ENCODE measurements at regions not wholly inside any gene's neighbourhood (a gene's known extent, or its start where the extent isn't known, plus 50 kb on each side); places are given as distances from the start of the nearest gene placed in this dataset.

GRCh38 chr1:175872588-175872987 lies 129.2 kb upstream of the TNR start:
- Histone ChIP-seq H3K27me3 (ENCODE audit: control insufficient read depth in 2 of 2, insufficient read depth in 1 of 2, low read length in 1 of 2) (no peaks in the 10 kb centered on the region), H3K27ac (ENCODE audit: low read depth in 1 of 2, low read length in 1 of 2) (no peak overlapping the region), H3K4me1 (ENCODE audit: control insufficient read depth in 2 of 2, insufficient read depth in 2 of 2, low read length in 2 of 2) (no peaks in the 10 kb centered on the region), H3K9me3 (ENCODE audit: control insufficient read depth in 2 of 2, insufficient read depth in 1 of 2, low read length in 1 of 2) (no peaks in the 10 kb centered on the region), H3K36me3 (ENCODE audit: control insufficient read depth in 2 of 2, insufficient read depth in 2 of 2, low read length in 1 of 2) (no peaks in the 10 kb centered on the region), H3K4me3 (ENCODE audit: low read length in 2 of 2) (no peak overlapping the region)
- 93% methylated on average over 4 of the region's 4 CpGs for WGBS
- DNase-seq (ENCODE audit: low read depth in 6 of 9, low spot score in 9 of 9), result no peak

- WGBS, result 94% methylated on average over 4 of the region's 4 CpGs
- no peaks in the 10 kb centered on the region for H3K9me3 ChIP-seq (ENCODE audit: control insufficient read depth in 2 of 2, insufficient read depth in 1 of 2, low read length in 1 of 2)
- no peaks in the 10 kb centered on the region for H3K4me1 ChIP-seq (ENCODE audit: control insufficient read depth in 2 of 2, insufficient read depth in 2 of 2, low read length in 2 of 2)
- no peaks in the 10 kb centered on the region for H3K36me3 ChIP-seq (ENCODE audit: control insufficient read depth in 2 of 2, insufficient read depth in 2 of 2, low read length in 1 of 2)
- no peak overlapping the region for H3K4me3 ChIP-seq (ENCODE audit: low read length in 2 of 2)
- H3K27ac ChIP-seq (ENCODE audit: low read depth in 1 of 2, low read length in 1 of 2), result no peak overlapping the region
- no peaks in the 10 kb centered on the region for H3K27me3 ChIP-seq (ENCODE audit: control insufficient read depth in 2 of 2, insufficient read depth in 1 of 2, low read length in 1 of 2)
- DNase-seq (ENCODE audit: low read depth in 6 of 9, low spot score in 9 of 9), result no peak
Observed at GRCh38 chr1:175871647-175872046, 128.3 kb upstream of the TNR start.

GRCh38 chr1:175870217-175870616 lies 126.8 kb upstream of the TNR start:
- H3K27ac ChIP-seq (ENCODE audit: low read depth in 1 of 2, low read length in 1 of 2), result no peak overlapping the region

GRCh38 chr1:175866776-175867175 lies 123.4 kb upstream of the TNR start:
- no peaks in the 10 kb centered on the region for H3K9me3 ChIP-seq (ENCODE audit: control insufficient read depth in 2 of 2, insufficient read depth in 1 of 2, low read length in 1 of 2)
- H3K4me3 ChIP-seq (ENCODE audit: low read length in 2 of 2), result no peak overlapping the region
- H3K4me1 ChIP-seq (ENCODE audit: control insufficient read depth in 2 of 2, insufficient read depth in 2 of 2, low read length in 2 of 2), result no peaks in the 10 kb centered on the region
- H3K27ac ChIP-seq (ENCODE audit: low read depth in 1 of 2, low read length in 1 of 2), result no peak overlapping the region
- no peak for DNase-seq (ENCODE audit: low read depth in 6 of 9, low spot score in 9 of 9)
- 84% methylated on average over 2 of the region's 2 CpGs for WGBS
- no peaks in the 10 kb centered on the region for H3K27me3 ChIP-seq (ENCODE audit: control insufficient read depth in 2 of 2, insufficient read depth in 1 of 2, low read length in 1 of 2)
- H3K36me3 ChIP-seq (ENCODE audit: control insufficient read depth in 2 of 2, insufficient read depth in 2 of 2, low read length in 1 of 2), result no peaks in the 10 kb centered on the region

More at GRCh38 chr1:175870217-175870616, 126.8 kb upstream of the TNR start:
- WGBS, result 90% methylated on average over 3 of the region's 3 CpGs
- no peaks in the 10 kb centered on the region for H3K4me1 ChIP-seq (ENCODE audit: control insufficient read depth in 2 of 2, insufficient read depth in 2 of 2, low read length in 2 of 2)
- H3K9me3 ChIP-seq (ENCODE audit: control insufficient read depth in 2 of 2, insufficient read depth in 1 of 2, low read length in 1 of 2), result no peaks in the 10 kb centered on the region
- H3K36me3 ChIP-seq (ENCODE audit: control insufficient read depth in 2 of 2, insufficient read depth in 2 of 2, low read length in 1 of 2), result no peaks in the 10 kb centered on the region
- DNase-seq (ENCODE audit: low read depth in 6 of 9, low spot score in 9 of 9), result no peak
- H3K27me3 ChIP-seq (ENCODE audit: control insufficient read depth in 2 of 2, insufficient read depth in 1 of 2, low read length in 1 of 2), result no peaks in the 10 kb centered on the region
- H3K4me3 ChIP-seq (ENCODE audit: low read length in 2 of 2), result no peak overlapping the region

GRCh38 chr1:175865041-175865766 lies 121.8 kb upstream of the TNR start:
- no peak for DNase-seq (ENCODE audit: low read depth in 6 of 9, low spot score in 9 of 9)
- H3K4me1 ChIP-seq (ENCODE audit: control insufficient read depth in 2 of 2, insufficient read depth in 2 of 2, low read length in 2 of 2), result no peaks in the 10 kb centered on the region
- no peak overlapping the region for H3K27ac ChIP-seq (ENCODE audit: low read depth in 1 of 2, low read length in 1 of 2)
- H3K4me3 ChIP-seq (ENCODE audit: low read length in 2 of 2), result no peak overlapping the region
- no peaks in the 10 kb centered on the region for H3K36me3 ChIP-seq (ENCODE audit: control insufficient read depth in 2 of 2, insufficient read depth in 2 of 2, low read length in 1 of 2)
- no peaks in the 10 kb centered on the region for H3K27me3 ChIP-seq (ENCODE audit: control insufficient read depth in 2 of 2, insufficient read depth in 1 of 2, low read length in 1 of 2)
- WGBS, result 89% methylated on average over 6 of the region's 6 CpGs
- H3K9me3 ChIP-seq (ENCODE audit: control insufficient read depth in 2 of 2, insufficient read depth in 1 of 2, low read length in 1 of 2), result no peaks in the 10 kb centered on the region

- Histone ChIP-seq H3K27ac (ENCODE audit: low read depth in 1 of 2, low read length in 1 of 2) (no peak overlapping the region), H3K4me3 (ENCODE audit: low read length in 2 of 2) (no peak overlapping the region), H3K36me3 (ENCODE audit: control insufficient read depth in 2 of 2, insufficient read depth in 2 of 2, low read length in 1 of 2) (no peaks in the 10 kb centered on the region), H3K9me3 (ENCODE audit: control insufficient read depth in 2 of 2, insufficient read depth in 1 of 2, low read length in 1 of 2) (no peaks in the 10 kb centered on the region), H3K4me1 (ENCODE audit: control insufficient read depth in 2 of 2, insufficient read depth in 2 of 2, low read length in 2 of 2) (no peaks in the 10 kb centered on the region), H3K27me3 (ENCODE audit: control insufficient read depth in 2 of 2, insufficient read depth in 1 of 2, low read length in 1 of 2) (no peaks in the 10 kb centered on the region)
- DNase-seq (ENCODE audit: low read depth in 6 of 9, low spot score in 9 of 9), result no peak
- 87% methylated on average over 3 of the region's 3 CpGs for WGBS
Observed at GRCh38 chr1:175864625-175865024, 121.2 kb upstream of the TNR start.

- Histone ChIP-seq H3K4me3 (ENCODE audit: low read length in 2 of 2) (no peak overlapping the region), H3K27me3 (ENCODE audit: control insufficient read depth in 2 of 2, insufficient read depth in 1 of 2, low read length in 1 of 2) (no peaks in the 10 kb centered on the region), H3K27ac (ENCODE audit: low read depth in 1 of 2, low read length in 1 of 2) (no peak overlapping the region), H3K36me3 (ENCODE audit: control insufficient read depth in 2 of 2, insufficient read depth in 2 of 2, low read length in 1 of 2) (no peaks in the 10 kb centered on the region), H3K4me1 (ENCODE audit: control insufficient read depth in 2 of 2, insufficient read depth in 2 of 2, low read length in 2 of 2) (no peaks in the 10 kb centered on the region), H3K9me3 (ENCODE audit: control insufficient read depth in 2 of 2, insufficient read depth in 1 of 2, low read length in 1 of 2) (no peaks in the 10 kb centered on the region)
- WGBS, result 93% methylated on average over 7 of the region's 7 CpGs
- no peak for DNase-seq (ENCODE audit: low read depth in 6 of 9, low spot score in 9 of 9)
Observed at GRCh38 chr1:175864183-175864582, 120.8 kb upstream of the TNR start.

- no peak overlapping the region for H3K4me3 ChIP-seq (ENCODE audit: low read length in 2 of 2)
- no peaks in the 10 kb centered on the region for H3K4me1 ChIP-seq (ENCODE audit: control insufficient read depth in 2 of 2, insufficient read depth in 2 of 2, low read length in 2 of 2)
- WGBS, result 93% methylated on average over 14 of the region's 14 CpGs
- no peak for DNase-seq (ENCODE audit: low read depth in 6 of 9, low spot score in 9 of 9)
- no peaks in the 10 kb centered on the region for H3K36me3 ChIP-seq (ENCODE audit: control insufficient read depth in 2 of 2, insufficient read depth in 2 of 2, low read length in 1 of 2)
- no peak overlapping the region for H3K27ac ChIP-seq (ENCODE audit: low read depth in 1 of 2, low read length in 1 of 2)
- H3K27me3 ChIP-seq (ENCODE audit: control insufficient read depth in 2 of 2, insufficient read depth in 1 of 2, low read length in 1 of 2), result no peaks in the 10 kb centered on the region
- no peaks in the 10 kb centered on the region for H3K9me3 ChIP-seq (ENCODE audit: control insufficient read depth in 2 of 2, insufficient read depth in 1 of 2, low read length in 1 of 2)
Observed at GRCh38 chr1:175863299-175864050, 120.1 kb upstream of the TNR start.

GRCh38 chr1:175862408-175862807 lies 119.0 kb upstream of the TNR start:
- Histone ChIP-seq H3K4me3 (ENCODE audit: low read length in 2 of 2) (no peak overlapping the region), H3K9me3 (ENCODE audit: control insufficient read depth in 2 of 2, insufficient read depth in 1 of 2, low read length in 1 of 2) (no peaks in the 10 kb centered on the region), H3K4me1 (ENCODE audit: control insufficient read depth in 2 of 2, insufficient read depth in 2 of 2, low read length in 2 of 2) (no peaks in the 10 kb centered on the region), H3K36me3 (ENCODE audit: control insufficient read depth in 2 of 2, insufficient read depth in 2 of 2, low read length in 1 of 2) (no peaks in the 10 kb centered on the region), H3K27ac (ENCODE audit: low read depth in 1 of 2, low read length in 1 of 2) (no peak overlapping the region), H3K27me3 (ENCODE audit: control insufficient read depth in 2 of 2, insufficient read depth in 1 of 2, low read length in 1 of 2) (no peaks in the 10 kb centered on the region)
- 88% methylated on average over 3 of the region's 3 CpGs for WGBS
- DNase-seq (ENCODE audit: low read depth in 6 of 9, low spot score in 9 of 9), result no peak
